Erythroblast (primary cell): ENCODE measurements at regions not wholly inside any gene's neighbourhood (a gene's known extent, or its start where the extent isn't known, plus 50 kb on each side); places are given as distances from the start of the nearest gene placed in this dataset.
"Not testable (repeated sequence)": the region's sequence is repeated elsewhere in the genome, so short reads cannot be mapped to it uniquely, and the experiment has no call there.

ENCODE experiments used
- DNase-seq, 2 experiments: peaks; one replicate each; lab custom pipeline; 2025; lab: John Stamatoyannopoulos, UW
- GATA1 ChIP-seq: IDR thresholded peaks from 2 replicates; pipeline ENCODE4 v1.6.1; 2011; ENCODE audit warnings: low read depth, mild to moderate bottlenecking, control low read depth, low read length, moderate library complexity
- POLR2A ChIP-seq: IDR thresholded peaks from 2 replicates; pipeline ENCODE4 v1.6.1; 2011; ENCODE audit warnings: mild to moderate bottlenecking, low read length

GRCh38 chr4:56164907-56165306, 216.2 kb downstream of the CEP135 start:
- no peak for DNase-seq
- TF ChIP-seq GATA1 (no peak), POLR2A (no peak)

GRCh38 chr4:56160636-56161035, 211.9 kb downstream of the CEP135 start:
- DNase-seq: no peak
- TF ChIP-seq GATA1: no peak
- TF ChIP-seq POLR2A: no peak

- no peak for DNase-seq
- TF ChIP-seq GATA1: no peak
- TF ChIP-seq POLR2A: no peak
Measured at GRCh38 chr4:56158483-56158882, 209.7 kb downstream of the CEP135 start.

- TF ChIP-seq POLR2A (no peak), GATA1 (no peak)
- no peak for DNase-seq
Measured at GRCh38 chr4:56156141-56156540, 207.4 kb downstream of the CEP135 start.

- TF ChIP-seq POLR2A (no peak), GATA1 (no peak)
- no peak for DNase-seq
Measured at GRCh38 chr4:56155432-56155831, 206.7 kb downstream of the CEP135 start.

- TF ChIP-seq POLR2A (no peak), GATA1 (no peak)
- DNase-seq: no peak
Measured at GRCh38 chr4:56149591-56149990, 200.8 kb downstream of the CEP135 start.

GRCh38 chr4:56148428-56148827, 199.7 kb downstream of the CEP135 start:
- TF ChIP-seq POLR2A (no peak), GATA1 (no peak)
- no peak for DNase-seq

GRCh38 chr4:56147371-56147770, 198.6 kb downstream of the CEP135 start:
- TF ChIP-seq POLR2A (no peak), GATA1 (no peak)
- peak; percentile 37 to 52 for DNase-seq

GRCh38 chr4:56146956-56147355, 198.2 kb downstream of the CEP135 start:
- no peak for DNase-seq
- TF ChIP-seq GATA1: no peak
- TF ChIP-seq POLR2A: no peak

- TF ChIP-seq GATA1 (no peak), POLR2A (no peak)
- DNase-seq: no peak
Measured at GRCh38 chr4:56142088-56142487, 193.3 kb downstream of the CEP135 start.

GRCh38 chr4:56139241-56139827, 190.6 kb downstream of the CEP135 start:
- TF ChIP-seq GATA1 (no peak), POLR2A (no peak)
- no peak for DNase-seq

GRCh38 chr4:56134834-56135233, 186.1 kb downstream of the CEP135 start:
- not testable (repeated sequence) for DNase-seq

GRCh38 chr4:56134266-56134665, 185.5 kb downstream of the CEP135 start:
- TF ChIP-seq GATA1 (no peak), POLR2A (no peak)
- DNase-seq: peak; percentile 42 to 81

- DNase-seq: peak; percentile 10 to 12
- no peak for TF ChIP-seq POLR2A
- TF ChIP-seq GATA1: no peak
Measured at GRCh38 chr4:56132835-56133234, 184.1 kb downstream of the CEP135 start.

GRCh38 chr4:56132188-56132587, 183.4 kb downstream of the CEP135 start:
- not testable (repeated sequence) for DNase-seq

GRCh38 chr4:56130606-56131155, 181.9 kb downstream of the CEP135 start:
- no peak for TF ChIP-seq GATA1
- TF ChIP-seq POLR2A: no peak

More at GRCh38 chr4:56130606-56131155, 181.9 kb downstream of the CEP135 start:
- DNase-seq: no peak
